ENCODE measurements at regions not wholly inside any gene's neighbourhood (a gene's known extent, or its start where the extent isn't known, plus 50 kb on each side); places are given as distances from the start of the nearest gene placed in this dataset.

DNA sequence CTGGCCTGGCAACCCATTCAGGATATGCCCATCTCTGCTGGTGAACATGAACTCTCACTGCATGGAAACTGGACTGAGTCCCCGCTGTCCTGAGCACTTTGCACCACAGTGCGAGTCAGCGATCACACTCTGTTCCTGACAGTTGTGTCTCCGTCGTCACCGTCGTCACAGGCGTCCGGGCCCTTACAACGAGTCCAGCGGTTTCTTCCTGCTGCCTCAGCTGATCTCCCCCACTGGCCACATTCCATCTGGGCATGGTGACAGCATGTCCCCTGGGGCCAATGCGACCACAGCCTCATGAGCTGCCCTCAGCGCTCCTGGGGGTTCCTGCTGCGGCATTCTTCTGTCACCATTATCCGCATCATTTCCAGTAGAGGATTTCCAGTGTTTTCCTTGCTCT, 76.8 kb upstream of the KLF6 start:
- TF ChIP-seq ZBTB7A (IDR thresholded peaks at IDR 0.05; ENCODE audit: low read depth) (no peak), NFIC (IDR thresholded peaks at IDR 0.05) (no peak), CREB1 (IDR thresholded peaks at IDR 0.05; ENCODE audit: low read depth) (no peak), TCF12 (IDR thresholded peaks at IDR 0.05; ENCODE audit: low read depth) (no peak), CEBPB (IDR thresholded peaks at IDR 0.05) (no peak), YY1 (IDR thresholded peaks at IDR 0.05; ENCODE audit: low read depth) (no peak), EGR1 (IDR thresholded peaks at IDR 0.05) (no peak), TEAD4 (IDR thresholded peaks at IDR 0.05) (no peak), EP300 (IDR thresholded peaks at IDR 0.05; ENCODE audit: borderline replicate concordance) (no peak)
- TF ChIP-seq, protein P1, sequence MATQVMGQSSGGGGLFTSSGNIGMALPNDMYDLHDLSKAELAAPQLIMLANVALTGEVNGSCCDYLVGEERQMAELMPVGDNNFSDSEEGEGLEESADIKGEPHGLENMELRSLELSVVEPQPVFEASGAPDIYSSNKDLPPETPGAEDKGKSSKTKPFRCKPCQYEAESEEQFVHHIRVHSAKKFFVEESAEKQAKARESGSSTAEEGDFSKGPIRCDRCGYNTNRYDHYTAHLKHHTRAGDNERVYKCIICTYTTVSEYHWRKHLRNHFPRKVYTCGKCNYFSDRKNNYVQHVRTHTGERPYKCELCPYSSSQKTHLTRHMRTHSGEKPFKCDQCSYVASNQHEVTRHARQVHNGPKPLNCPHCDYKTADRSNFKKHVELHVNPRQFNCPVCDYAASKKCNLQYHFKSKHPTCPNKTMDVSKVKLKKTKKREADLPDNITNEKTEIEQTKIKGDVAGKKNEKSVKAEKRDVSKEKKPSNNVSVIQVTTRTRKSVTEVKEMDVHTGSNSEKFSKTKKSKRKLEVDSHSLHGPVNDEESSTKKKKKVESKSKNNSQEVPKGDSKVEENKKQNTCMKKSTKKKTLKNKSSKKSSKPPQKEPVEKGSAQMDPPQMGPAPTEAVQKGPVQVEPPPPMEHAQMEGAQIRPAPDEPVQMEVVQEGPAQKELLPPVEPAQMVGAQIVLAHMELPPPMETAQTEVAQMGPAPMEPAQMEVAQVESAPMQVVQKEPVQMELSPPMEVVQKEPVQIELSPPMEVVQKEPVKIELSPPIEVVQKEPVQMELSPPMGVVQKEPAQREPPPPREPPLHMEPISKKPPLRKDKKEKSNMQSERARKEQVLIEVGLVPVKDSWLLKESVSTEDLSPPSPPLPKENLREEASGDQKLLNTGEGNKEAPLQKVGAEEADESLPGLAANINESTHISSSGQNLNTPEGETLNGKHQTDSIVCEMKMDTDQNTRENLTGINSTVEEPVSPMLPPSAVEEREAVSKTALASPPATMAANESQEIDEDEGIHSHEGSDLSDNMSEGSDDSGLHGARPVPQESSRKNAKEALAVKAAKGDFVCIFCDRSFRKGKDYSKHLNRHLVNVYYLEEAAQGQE (IDR thresholded peaks at IDR 0.05; ENCODE audit: low read depth): no peak
- TF ChIP-seq, protein P2, sequence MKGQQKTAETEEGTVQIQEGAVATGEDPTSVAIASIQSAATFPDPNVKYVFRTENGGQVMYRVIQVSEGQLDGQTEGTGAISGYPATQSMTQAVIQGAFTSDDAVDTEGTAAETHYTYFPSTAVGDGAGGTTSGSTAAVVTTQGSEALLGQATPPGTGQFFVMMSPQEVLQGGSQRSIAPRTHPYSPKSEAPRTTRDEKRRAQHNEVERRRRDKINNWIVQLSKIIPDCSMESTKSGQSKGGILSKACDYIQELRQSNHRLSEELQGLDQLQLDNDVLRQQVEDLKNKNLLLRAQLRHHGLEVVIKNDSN (IDR thresholded peaks at IDR 0.05): no peak

DNA sequence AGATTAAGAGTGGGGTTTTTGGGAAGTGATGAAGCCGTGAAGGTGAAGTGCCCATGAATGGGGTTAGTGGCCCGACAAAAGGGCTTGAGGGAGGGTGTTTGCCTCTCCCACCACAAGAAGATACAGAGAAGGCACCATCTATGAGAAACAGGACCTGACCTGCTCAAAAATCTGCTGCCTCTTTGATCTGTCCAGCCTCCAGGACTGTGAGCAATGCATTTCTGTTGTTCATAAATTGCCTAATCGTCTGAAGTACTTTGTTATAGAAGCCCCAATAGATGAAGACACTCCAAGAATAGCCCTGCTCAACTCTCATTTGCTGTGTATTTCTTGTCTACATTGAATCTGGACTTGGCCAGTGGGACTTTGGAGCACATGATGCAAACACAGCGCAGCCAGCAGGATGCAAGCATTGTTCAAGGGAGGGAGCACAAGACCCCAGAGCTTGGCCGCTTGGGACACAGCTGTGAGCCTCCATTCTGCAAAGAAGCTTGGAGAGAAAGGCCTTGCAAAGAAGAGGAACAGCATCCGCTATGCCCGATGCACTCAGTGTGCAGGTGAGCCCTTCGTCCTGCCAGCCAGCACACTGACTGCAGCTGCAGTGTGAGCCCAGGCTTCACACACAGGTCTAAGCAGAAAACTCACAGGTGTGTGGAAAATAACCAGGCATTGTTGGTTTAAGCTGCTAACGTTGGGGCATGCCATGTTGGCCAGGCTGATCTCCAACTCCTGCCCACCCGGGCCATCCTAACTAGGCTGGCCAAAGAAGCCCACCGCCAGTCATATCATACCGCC, 73.2 kb upstream of the KLF6 start:
- no peak for TF ChIP-seq RAD21 (IDR thresholded peaks at IDR 0.05; ENCODE audit: low read depth)
- no peak for TF ChIP-seq EGR1 (IDR thresholded peaks at IDR 0.05)
- TF ChIP-seq, protein P1 (IDR thresholded peaks at IDR 0.05; ENCODE audit: low read depth): no peak
- TF ChIP-seq TAF1 (IDR thresholded peaks at IDR 0.05; ENCODE audit: low read depth): no peak
- TF ChIP-seq CEBPB (IDR thresholded peaks at IDR 0.05): no peak

DNA sequence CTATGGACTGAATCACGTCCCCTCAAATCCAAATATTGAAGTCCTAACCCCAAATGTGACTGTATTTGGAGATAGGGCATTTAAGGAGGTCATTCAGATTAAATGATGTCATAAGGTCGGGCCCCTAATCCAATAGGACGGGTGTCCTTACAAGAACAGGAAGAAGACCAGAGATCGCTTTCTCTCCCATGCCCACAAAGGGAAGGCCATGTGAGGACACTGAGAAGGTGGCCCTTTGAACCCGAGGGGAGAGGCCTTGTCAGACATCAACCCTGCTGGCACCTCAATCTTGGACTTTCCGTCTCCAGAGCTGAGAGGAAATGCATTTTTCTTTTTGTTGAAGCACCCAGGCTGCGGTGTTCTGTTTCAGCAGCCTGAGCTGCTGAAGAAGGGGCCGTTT, 72.3 kb upstream of the KLF6 start:
- no peak for TF ChIP-seq YY1 (IDR thresholded peaks at IDR 0.05; ENCODE audit: low read depth)
- TF ChIP-seq EGR1 (IDR thresholded peaks at IDR 0.05): no peak
- no peak for TF ChIP-seq NFIC (IDR thresholded peaks at IDR 0.05)
- no peak for TF ChIP-seq TCF12 (IDR thresholded peaks at IDR 0.05; ENCODE audit: low read depth)
- no peak for TF ChIP-seq CEBPB (IDR thresholded peaks at IDR 0.05)
- TF ChIP-seq, protein P2 (IDR thresholded peaks at IDR 0.05): no peak
- TF ChIP-seq, protein P1 (IDR thresholded peaks at IDR 0.05; ENCODE audit: low read depth): no peak
- no peak for TF ChIP-seq CREB1 (IDR thresholded peaks at IDR 0.05; ENCODE audit: low read depth)
- no peak for TF ChIP-seq TEAD4 (IDR thresholded peaks at IDR 0.05)
- no peak for TF ChIP-seq TAF1 (IDR thresholded peaks at IDR 0.05; ENCODE audit: low read depth)
- TF ChIP-seq RAD21 (IDR thresholded peaks at IDR 0.05; ENCODE audit: low read depth): no peak
- TF ChIP-seq EP300 (IDR thresholded peaks at IDR 0.05; ENCODE audit: borderline replicate concordance): no peak
- no peak for TF ChIP-seq FOXM1 (IDR thresholded peaks at IDR 0.05; ENCODE audit: borderline replicate concordance, low read depth)
- TF ChIP-seq ZBTB7A (IDR thresholded peaks at IDR 0.05; ENCODE audit: low read depth): no peak
- TF ChIP-seq, protein P3, sequence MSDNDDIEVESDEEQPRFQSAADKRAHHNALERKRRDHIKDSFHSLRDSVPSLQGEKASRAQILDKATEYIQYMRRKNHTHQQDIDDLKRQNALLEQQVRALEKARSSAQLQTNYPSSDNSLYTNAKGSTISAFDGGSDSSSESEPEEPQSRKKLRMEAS (IDR thresholded peaks at IDR 0.05): no peak

DNA sequence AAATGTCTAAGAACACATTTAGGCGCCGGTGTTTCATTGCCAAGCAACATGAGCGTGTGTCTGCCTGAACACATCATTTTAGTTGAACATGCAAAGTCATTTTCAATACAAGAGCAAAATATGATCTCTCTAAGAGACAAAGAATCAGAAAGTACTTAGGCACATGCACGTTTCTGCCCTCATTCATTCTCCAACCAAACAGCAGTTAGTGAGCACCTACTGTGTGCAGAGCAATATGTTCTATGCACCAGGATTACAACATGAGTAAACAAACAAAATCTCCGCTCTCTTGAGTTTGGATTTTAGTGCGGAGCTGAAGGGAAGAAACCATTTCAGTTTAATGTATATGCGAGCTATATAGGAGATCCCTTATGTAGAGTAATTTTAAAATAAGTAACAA, 71.6 kb upstream of the KLF6 start:
- TF ChIP-seq TCF12 (IDR thresholded peaks at IDR 0.05; ENCODE audit: low read depth) (no peak), FOXM1 (IDR thresholded peaks at IDR 0.05; ENCODE audit: borderline replicate concordance, low read depth) (no peak), YY1 (IDR thresholded peaks at IDR 0.05; ENCODE audit: low read depth) (no peak), NFIC (IDR thresholded peaks at IDR 0.05) (no peak), RAD21 (IDR thresholded peaks at IDR 0.05; ENCODE audit: low read depth) (no peak), CREB1 (IDR thresholded peaks at IDR 0.05; ENCODE audit: low read depth) (no peak)
- TF ChIP-seq, protein P3 (IDR thresholded peaks at IDR 0.05): no peak

Measured in Ishikawa (cell line).